Bronchial epithelial cell (primary cell): ENCODE measurements at regions not wholly inside any gene's neighbourhood (a gene's known extent, or its start where the extent isn't known, plus 50 kb on each side); places are given as distances from the start of the nearest gene placed in this dataset.

ENCODE experiments used
- DNase-seq: peaks from one replicate; pipeline ENCODE4 v3.0.0-alpha.2; 2010; ENCODE audit warnings: low read depth
- FAIRE-seq: peaks from 2 replicates; lab custom pipeline; 2011; peaks lifted over from hg19 to GRCh38; lab: Jason Lieb, UNC
- H3K27me3 ChIP-seq: 2 replicates; pipeline ENCODE4 v1.5.1; 2011; ENCODE audit warnings: low read length; ENCODE audit not compliant: control insufficient read depth, insufficient read depth
- H3K36me3 ChIP-seq: 2 replicates; pipeline ENCODE4 v1.5.1; 2011; ENCODE audit warnings: low read length; ENCODE audit not compliant: control insufficient read depth, insufficient read depth
- H3K4me3 ChIP-seq: 2 replicates; pipeline ENCODE4 v1.5.1; 2011; ENCODE audit warnings: mild to moderate bottlenecking, low read depth, low read length, control low read depth
- CTCF ChIP-seq: IDR thresholded peaks from 2 replicates; pipeline ENCODE4 v1.5.1; 2011; ENCODE audit warnings: mild to moderate bottlenecking, moderate library complexity, low read length, control low read depth, inconsistent platforms; ENCODE audit not compliant: insufficient read depth, severe bottlenecking

GRCh38 chr21:20351138-20351537 lies 647.1 kb upstream of the NCAM2 start:
- no peak for DNase-seq
- no peaks in the 10 kb centered on the region for H3K36me3 ChIP-seq
- FAIRE-seq: no peak
- no peak overlapping the region for H3K4me3 ChIP-seq
- TF ChIP-seq CTCF: no peak
- H3K27me3 ChIP-seq: no peaks in the 10 kb centered on the region

- no peak for FAIRE-seq
- Histone ChIP-seq H3K27me3 (no peaks in the 10 kb centered on the region), H3K4me3 (no peak overlapping the region), H3K36me3 (no peaks in the 10 kb centered on the region)
- TF ChIP-seq CTCF: no peak
- DNase-seq: peak; percentile 21
Measured at GRCh38 chr21:20353351-20353750, 644.9 kb upstream of the NCAM2 start.

GRCh38 chr21:20373031-20373430 lies 625.2 kb upstream of the NCAM2 start:
- Histone ChIP-seq H3K27me3 (no peaks in the 10 kb centered on the region), H3K4me3 (no peak overlapping the region)

GRCh38 chr21:20377250-20377649 lies 621.0 kb upstream of the NCAM2 start:
- no peaks in the 10 kb centered on the region for H3K27me3 ChIP-seq
- TF ChIP-seq CTCF: no peak
- no peak for DNase-seq

More at GRCh38 chr21:20373031-20373430, 625.2 kb upstream of the NCAM2 start:
- no peak for TF ChIP-seq CTCF
- DNase-seq: no peak
- FAIRE-seq: no peak
- H3K36me3 ChIP-seq: no peaks in the 10 kb centered on the region

GRCh38 chr21:20388400-20388799 lies 609.8 kb upstream of the NCAM2 start:
- no peak for DNase-seq
- no peaks in the 10 kb centered on the region for H3K27me3 ChIP-seq
- TF ChIP-seq CTCF: no peak
- FAIRE-seq: no peak
- no peaks in the 10 kb centered on the region for H3K36me3 ChIP-seq
- H3K4me3 ChIP-seq: no peak overlapping the region

More at GRCh38 chr21:20377250-20377649, 621.0 kb upstream of the NCAM2 start:
- no peak for FAIRE-seq
- Histone ChIP-seq H3K4me3 (no peak overlapping the region), H3K36me3 (no peaks in the 10 kb centered on the region)

GRCh38 chr21:20396798-20397197 lies 601.4 kb upstream of the NCAM2 start:
- FAIRE-seq (no peak), DNase-seq (no peak)
- TF ChIP-seq CTCF: no peak
- H3K36me3 ChIP-seq: no peaks in the 10 kb centered on the region
- H3K27me3 ChIP-seq: no peaks in the 10 kb centered on the region
- no peak overlapping the region for H3K4me3 ChIP-seq
